OCI-LY3 (cell line): ENCODE measurements at regions not wholly inside any gene's neighbourhood (a gene's known extent, or its start where the extent isn't known, plus 50 kb on each side); places are given as distances from the start of the nearest gene placed in this dataset.

Experiments used
- CTCF ChIP-seq: fragments of 200-600, 300-600 bp; sonication (generic); IDR thresholded peaks from 2 replicates; pipeline ENCODE4 v1.5.1; 2014; ENCODE audit warnings: antibody characterized with exemption, low read length, low read depth
- EZH2phosphoT487 ChIP-seq: fragments of 200-600 bp; shearing (Covaris generic); IDR thresholded peaks from 2 replicates; pipeline ENCODE4 v1.6.1; 2018; ENCODE audit warnings: antibody characterized with exemption, mixed run types, low read depth

- TF ChIP-seq CTCF: no peak
- TF ChIP-seq EZH2phosphoT487: no peak
These were observed 1057.2 kb downstream of the NAALADL2 start for GRCh38 chr3:175916191-175916934.
